SK-N-SH (cell line): ENCODE measurements at regions not wholly inside any gene's neighbourhood (a gene's known extent, or its start where the extent isn't known, plus 50 kb on each side); places are given as distances from the start of the nearest gene placed in this dataset.

ENCODE experiments used
- CTCF ChIA-PET: fragments of 300-600, 350-600 bp; formaldehyde crosslinking; extraction: SDS; loops from one replicate; lab custom pipeline; 2021; lab: Yijun Ruan, JAX
- POLR2A ChIA-PET: fragments of 350-600 bp; sonication (Branson Sonifier 250); formaldehyde crosslinking; extraction: SDS; loops from one replicate; lab custom pipeline; 2020; ENCODE audit warnings: antibody characterized with exemption, inconsistent platforms; lab: Yijun Ruan, JAX
- DNase-seq: peaks from one replicate; pipeline ENCODE4 v3.0.0; 2012
- H2AFZ ChIP-seq: fragments of 200-600 bp; sonication (generic); 2 replicates; pipeline ENCODE4 v1.8.1; 2016; ENCODE audit warnings: antibody characterized with exemption, mild to moderate bottlenecking, low read depth
- H3F3A ChIP-seq: fragments of 200-600 bp; sonication (generic); replicated peaks from 2 replicates; pipeline ENCODE3; 2016; ENCODE audit warnings: antibody characterized with exemption, mild to moderate bottlenecking; ENCODE audit not compliant: insufficient read depth
- H3K27ac ChIP-seq, 2 experiments: fragments of 200-500 bp in 1 of 2; fragments of 200-600 bp in 1 of 2; sonication (Bioruptor generic) in 1 of 2; sonication (generic), shearing (Covaris generic) in 1 of 2; 2 replicates each; pipeline versions ENCODE4 v1.5.1 to v1.6.1; 2014 to 2016; ENCODE audit warnings: low read depth in 2 of 2, inconsistent platforms in 1 of 2, low read length in 1 of 2, mild to moderate bottlenecking in 1 of 2, mixed read lengths in 1 of 2
- H3K27me3 ChIP-seq: fragments of 200-600 bp; sonication (generic), shearing (Covaris generic); 2 replicates; pipeline ENCODE4 v1.6.1; 2016; ENCODE audit warnings: mixed run types; ENCODE audit not compliant: insufficient read depth
- H3K36me3 ChIP-seq, 2 experiments: fragments of 200-500 bp in 1 of 2; fragments of 200-600 bp in 1 of 2; sonication (Bioruptor generic) in 1 of 2; sonication (generic) in 1 of 2; replicated peaks in 1 of 2; 2 replicates each; pipeline versions ENCODE3 to v1.5.1; 2014 to 2016; ENCODE audit warnings: low read length in 1 of 2, mild to moderate bottlenecking in 1 of 2; ENCODE audit not compliant: insufficient read depth in 2 of 2, control insufficient read depth in 1 of 2
- H3K4me1 ChIP-seq, 2 experiments: fragments of 200-500 bp in 1 of 2; fragments of 200-600 bp in 1 of 2; sonication (Bioruptor generic) in 1 of 2; sonication (generic), shearing (Covaris generic) in 1 of 2; 2 replicates each; pipeline versions ENCODE4 v1.5.1 to v1.6.1; 2014 to 2016; ENCODE audit warnings: low read depth in 1 of 2, low read length in 1 of 2, mixed run types in 1 of 2; ENCODE audit not compliant: insufficient read depth in 2 of 2, control insufficient read depth in 1 of 2
- H3K4me2 ChIP-seq: fragments of 200-600 bp; sonication (generic), shearing (Covaris generic); 2 replicates; pipeline ENCODE4 v1.6.1; 2017; ENCODE audit warnings: mixed run types
- H3K4me3 ChIP-seq, 2 experiments: fragments of 200-500 bp in 1 of 2; fragments of 200-600 bp in 1 of 2; sonication (Bioruptor generic) in 1 of 2; sonication (generic), shearing (Covaris generic) in 1 of 2; 2 replicates each; pipeline versions ENCODE4 v1.5.1 to v1.8.1; 2014 to 2016; ENCODE audit warnings: low read depth in 2 of 2, inconsistent platforms in 1 of 2, low read length in 1 of 2, mild to moderate bottlenecking in 1 of 2, mixed read lengths in 1 of 2, moderate library complexity in 1 of 2
- H3K79me2 ChIP-seq: fragments of 200-600 bp; sonication (generic); 2 replicates; pipeline ENCODE4 v1.8.1; 2017; ENCODE audit warnings: mild to moderate bottlenecking; ENCODE audit not compliant: insufficient read depth
- H3K9ac ChIP-seq: fragments of 200-600 bp; sonication (generic); 2 replicates; pipeline ENCODE4 v1.6.1; 2017; ENCODE audit warnings: mixed run types
- H3K9me2 ChIP-seq: fragments of 200-600 bp; sonication (generic); 2 replicates; pipeline ENCODE4 v1.6.1; 2017; ENCODE audit warnings: mixed run types
- H3K9me3 ChIP-seq: fragments of 200-600 bp; sonication (generic); 2 replicates; pipeline ENCODE4 v1.6.1; 2017; ENCODE audit warnings: mixed run types, mild to moderate bottlenecking, moderate library complexity
- H4K20me1 ChIP-seq: fragments of 200-600 bp; sonication (generic); 2 replicates; pipeline ENCODE4 v1.6.1; 2017; ENCODE audit warnings: mild to moderate bottlenecking, mixed run types; ENCODE audit not compliant: insufficient read depth
- CTCF ChIP-seq: fragments of 200-600 bp; sonication (generic); IDR thresholded peaks from 2 replicates; pipeline ENCODE4 v1.6.1; 2017; ENCODE audit warnings: antibody characterized with exemption, mild to moderate bottlenecking, moderate library complexity
- FOXM1 ChIP-seq: IDR thresholded peaks from 2 replicates; pipeline ENCODE4 v1.4.0; 2012; ENCODE audit warnings: low read depth, mild to moderate bottlenecking
- IRF3 ChIP-seq: fragments of 150-350 bp; IDR thresholded peaks from 2 replicates; pipeline ENCODE4 v1.6.1; 2016; ENCODE audit warnings: mild to moderate bottlenecking, low read depth, low read length
- MXI1 ChIP-seq: IDR thresholded peaks from 2 replicates; pipeline ENCODE4 v1.6.1; 2012; ENCODE audit warnings: mild to moderate bottlenecking, low read depth, low read length, improper control_type of control experiment
- NFIC ChIP-seq: IDR thresholded peaks from 2 replicates; pipeline ENCODE4 v1.4.0; 2012; ENCODE audit warnings: borderline replicate concordance
- PBX3 ChIP-seq: IDR thresholded peaks from 2 replicates; pipeline ENCODE4; 2012
- RAD21 ChIP-seq: IDR thresholded peaks from 2 replicates; pipeline ENCODE4 v1.6.1; 2012; ENCODE audit warnings: mild to moderate bottlenecking, low read length
- REST ChIP-seq: IDR thresholded peaks from 2 replicates; pipeline ENCODE4 v1.6.1; 2012; ENCODE audit warnings: mild to moderate bottlenecking, low read depth, low read length, moderate library complexity
- TAF1 ChIP-seq: IDR thresholded peaks from 2 replicates; pipeline ENCODE4 v1.6.1; 2012; ENCODE audit warnings: low read depth, mild to moderate bottlenecking, low read length, moderate library complexity, borderline replicate concordance
- TCF12 ChIP-seq: IDR thresholded peaks from 2 replicates; pipeline ENCODE4 v1.4.0; 2012
- USF1 ChIP-seq: IDR thresholded peaks from 2 replicates; pipeline ENCODE4 v1.4.0; 2012; ENCODE audit warnings: low read depth, borderline replicate concordance
- YY1 ChIP-seq: IDR thresholded peaks from 2 replicates; pipeline ENCODE4 v1.4.0; 2012; ENCODE audit warnings: low read depth, mild to moderate bottlenecking
- WGBS: methylation state at CpG from one replicate; pipeline ENCODE4 v1.1.6; 2017; ENCODE audit warnings: low lambda C conversion rate; 5-methylcytosine and 5-hydroxymethylcytosine counted together

- Histone ChIP-seq H3F3A (no peaks in the 10 kb centered on the region), H3K36me3 (no peaks in the 10 kb centered on the region)
These were observed 2706.8 kb downstream of the ARAP2 start for GRCh38 chr4:33537527-33537926.

More at GRCh38 chr4:33537527-33537926, 2706.8 kb downstream of the ARAP2 start:
- H3K9me2 ChIP-seq, result no peaks in the 10 kb centered on the region
- CTCF ChIA-PET, result no interaction called here
- 4% methylated on average over 1 of the region's 1 CpG for WGBS
- no peaks in the 10 kb centered on the region for H3K27me3 ChIP-seq
- H3K9me3 ChIP-seq, result no peaks in the 10 kb centered on the region
- no peak for DNase-seq
- POLR2A ChIA-PET, result no interaction called here
- no peaks in the 10 kb centered on the region for H3K79me2 ChIP-seq
- H4K20me1 ChIP-seq, result no peaks in the 10 kb centered on the region
- no peak overlapping the region for H3K4me2 ChIP-seq
- no peak overlapping the region for H3K9ac ChIP-seq
- TF ChIP-seq NFIC (no peak), CTCF (no peak), USF1 (no peak), RAD21 (no peak), PBX3 (no peak), YY1 (no peak), TCF12 (no peak), IRF3 (no peak), MXI1 (no peak), REST (no peak), TAF1 (no peak), FOXM1 (no peak)
- no peak overlapping the region for H3K4me3 ChIP-seq
- no peak overlapping the region for H2AFZ ChIP-seq
- no peak overlapping the region for H3K27ac ChIP-seq
- no peaks in the 10 kb centered on the region for H3K4me1 ChIP-seq
